Stimulated activated CD4-positive, alpha-beta T cell treated with anti-CD3 and anti-CD28 coated beads, Interleukin-2, amount 100 ng/mL, for 4 hours (primary cell): ENCODE measurements at regions not wholly inside any gene's neighbourhood (a gene's known extent, or its start where the extent isn't known, plus 50 kb on each side); places are given as distances from the start of the nearest gene placed in this dataset.

Source experiments
- DNase-seq: peaks from one replicate; pipeline ENCODE4 v3.0.0-alpha.2; 2020; ENCODE audit warnings: low read depth

GRCh38 chr5:96072138-96072790 lies 110.6 kb upstream of the ELL2 start:
- no peak for DNase-seq

DNA sequence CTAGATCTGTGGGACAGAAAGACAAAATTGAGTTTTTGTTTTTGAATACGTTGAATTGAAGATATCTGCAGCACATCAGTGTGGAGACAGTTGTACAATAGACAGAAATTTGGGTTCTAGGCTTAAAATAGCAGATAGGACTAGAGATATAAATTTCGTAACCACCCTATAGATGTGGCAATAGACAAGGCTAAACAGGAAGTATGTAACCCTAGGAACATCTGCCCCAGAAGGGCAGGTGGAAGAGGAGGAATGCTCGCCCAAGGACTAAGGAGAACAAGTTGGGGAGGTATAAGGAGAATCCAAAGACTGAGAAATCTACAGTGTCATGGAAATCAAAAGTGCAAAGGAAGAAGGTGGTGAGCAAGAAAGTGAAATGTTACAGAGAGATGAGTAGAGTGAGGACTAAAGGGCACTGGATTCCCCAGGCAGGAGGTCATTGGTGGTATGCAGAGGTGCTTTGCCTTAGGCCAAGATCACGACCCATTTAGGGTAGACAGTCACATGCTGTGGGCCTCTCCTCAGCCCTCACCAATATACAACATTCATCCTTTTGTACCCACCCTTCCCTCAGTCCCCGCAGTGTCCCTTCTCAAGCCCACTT lies 109.1 kb upstream of the ELL2 start:
- DNase-seq = no peak

GRCh38 chr5:96067894-96068614 lies 106.4 kb upstream of the ELL2 start:
- DNase-seq = no peak

GRCh38 chr5:96067251-96067650 lies 105.6 kb upstream of the ELL2 start:
- no peak for DNase-seq

GRCh38 chr5:96066386-96066719 lies 104.7 kb upstream of the ELL2 start:
- no peak for DNase-seq

DNA sequence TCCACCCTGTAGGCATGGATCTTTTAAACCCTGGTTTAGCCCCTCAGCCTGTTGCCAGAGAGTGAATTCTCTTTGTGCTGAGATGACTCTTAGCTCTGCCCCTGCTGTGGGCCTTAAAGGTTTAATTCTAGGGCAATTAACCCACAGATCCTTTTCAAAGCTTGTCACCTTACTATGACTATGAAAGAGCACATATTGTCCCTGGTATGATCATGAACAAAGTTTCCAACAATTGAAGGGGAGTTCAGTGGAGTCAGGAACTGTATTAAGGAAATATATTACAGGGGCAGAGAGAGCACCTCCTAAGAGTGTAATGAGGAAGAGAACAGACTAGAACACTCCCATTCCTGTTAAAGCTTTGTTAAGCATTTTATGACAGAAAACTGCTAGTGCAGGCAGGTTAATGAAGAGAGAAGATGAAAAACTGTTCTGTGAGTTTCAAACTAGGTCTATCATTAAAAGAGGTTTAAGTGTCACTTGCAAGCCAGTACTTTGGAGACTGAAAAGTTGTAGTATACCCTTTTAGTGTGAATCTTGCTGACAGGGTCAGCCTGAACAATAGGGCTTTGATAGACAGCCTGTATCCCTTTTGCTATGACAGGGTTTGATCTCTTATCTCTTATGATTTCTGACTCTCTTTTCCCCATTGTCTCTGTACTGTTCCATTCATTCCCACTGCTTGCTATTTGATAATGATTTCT lies 104.2 kb upstream of the ELL2 start:
- no peak for DNase-seq

DNA sequence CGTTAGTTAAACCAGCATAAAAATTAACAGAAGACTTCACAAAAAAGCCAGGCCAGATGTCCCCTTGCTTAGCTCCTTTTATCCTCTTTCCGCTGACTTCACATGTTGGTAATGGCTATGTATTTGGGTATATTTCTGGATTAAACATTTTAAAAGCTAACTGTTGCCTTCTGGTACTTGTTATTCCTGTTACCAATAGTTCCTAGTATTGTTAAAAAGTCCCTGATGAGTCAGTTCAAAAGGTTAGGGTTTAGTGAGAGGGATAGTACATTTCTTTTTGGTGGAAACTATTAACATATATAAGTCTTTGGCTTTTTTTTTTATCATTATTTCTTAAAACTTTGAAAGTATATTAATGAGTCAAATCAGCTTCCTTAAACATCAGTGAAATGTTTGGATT lies 103.2 kb upstream of the ELL2 start:
- no peak for DNase-seq

DNA sequence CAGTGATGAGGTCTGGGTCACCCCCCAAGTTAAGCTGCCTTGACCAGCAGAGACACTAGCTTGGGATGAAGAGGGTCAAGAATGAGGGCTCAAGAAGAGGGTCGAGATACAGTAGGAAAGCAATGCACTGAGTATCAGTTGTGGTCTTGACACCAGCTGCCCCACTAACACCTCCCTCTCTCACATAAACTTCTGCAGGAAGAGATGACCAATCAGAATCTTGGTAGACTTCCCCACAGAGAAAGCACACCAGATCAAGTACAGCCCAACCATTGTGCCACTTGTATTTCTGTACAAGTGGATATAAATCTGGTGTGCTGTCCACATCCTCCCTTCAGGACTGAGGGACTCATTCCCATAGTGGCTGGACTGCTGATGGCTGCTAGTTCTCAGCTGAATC lies 101.2 kb upstream of the ELL2 start:
- no peak for DNase-seq

GRCh38 chr5:96058084-96058483 lies 96.4 kb upstream of the ELL2 start:
- no peak for DNase-seq

GRCh38 chr5:96054311-96055030 lies 92.8 kb upstream of the ELL2 start:
- no peak for DNase-seq

GRCh38 chr5:96053063-96053735 lies 91.5 kb upstream of the ELL2 start:
- no peak for DNase-seq

- DNase-seq = no peak
Observed at GRCh38 chr5:96052374-96052773, 90.7 kb upstream of the ELL2 start.

GRCh38 chr5:96051401-96051830 lies 89.8 kb upstream of the ELL2 start:
- no peak for DNase-seq

GRCh38 chr5:96050273-96050880 lies 88.7 kb upstream of the ELL2 start:
- no peak for DNase-seq

- DNase-seq = no peak
Observed at GRCh38 chr5:96049398-96050272, 88.0 kb upstream of the ELL2 start.

- no peak for DNase-seq
Observed at GRCh38 chr5:96048763-96049162, 87.1 kb upstream of the ELL2 start.

GRCh38 chr5:96045888-96046287 lies 84.2 kb upstream of the ELL2 start:
- DNase-seq = no peak

DNA sequence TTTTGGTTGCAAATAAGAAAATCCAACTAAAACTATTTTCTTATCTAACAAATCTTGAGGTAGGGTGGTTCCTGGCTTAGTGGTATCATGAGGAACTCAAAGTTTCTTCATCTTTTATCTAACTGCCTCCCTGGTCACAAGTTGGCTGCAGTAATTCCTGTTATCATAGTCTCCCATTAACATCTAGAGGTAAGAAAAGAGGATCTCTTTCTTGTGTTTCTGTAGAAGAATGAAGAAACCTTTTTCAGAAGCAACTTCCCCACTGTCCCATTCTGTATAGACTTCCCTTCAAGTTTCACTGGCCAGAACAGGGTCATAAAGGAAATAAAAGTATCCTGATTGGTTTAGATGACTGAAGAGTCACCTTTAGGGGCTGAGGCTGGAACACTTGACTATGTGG lies 81.8 kb upstream of the ELL2 start:
- DNase-seq = no peak

DNA sequence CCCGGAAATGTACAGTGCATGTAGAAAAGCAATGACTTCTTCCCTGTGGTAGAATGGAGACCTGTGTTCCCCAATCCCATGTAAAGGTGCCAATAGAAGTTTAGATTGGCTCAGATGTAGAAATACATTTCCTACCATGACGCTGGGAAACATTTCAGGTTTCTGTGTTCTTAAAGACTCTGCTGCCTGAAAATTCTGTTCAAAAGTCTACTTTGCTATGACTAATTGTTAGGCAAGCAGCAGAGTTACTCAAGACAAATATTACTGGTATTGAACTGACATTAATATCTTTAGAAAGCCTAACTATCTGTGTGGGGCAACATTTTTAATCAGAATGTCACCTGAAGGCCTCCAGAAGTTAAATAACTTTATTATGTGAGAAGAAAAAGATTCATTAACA lies 75.5 kb upstream of the ELL2 start:
- no peak for DNase-seq

GRCh38 chr5:96036301-96036700 lies 74.7 kb upstream of the ELL2 start:
- no peak for DNase-seq
